GM04503 (cell line): ENCODE measurements at regions not wholly inside any gene's neighbourhood (a gene's known extent, or its start where the extent isn't known, plus 50 kb on each side); places are given as distances from the start of the nearest gene placed in this dataset.

Experiments
- DNase-seq: peaks from one replicate; pipeline ENCODE4 v3.0.0-alpha.2; 2012; ENCODE audit warnings: low read depth

DNA sequence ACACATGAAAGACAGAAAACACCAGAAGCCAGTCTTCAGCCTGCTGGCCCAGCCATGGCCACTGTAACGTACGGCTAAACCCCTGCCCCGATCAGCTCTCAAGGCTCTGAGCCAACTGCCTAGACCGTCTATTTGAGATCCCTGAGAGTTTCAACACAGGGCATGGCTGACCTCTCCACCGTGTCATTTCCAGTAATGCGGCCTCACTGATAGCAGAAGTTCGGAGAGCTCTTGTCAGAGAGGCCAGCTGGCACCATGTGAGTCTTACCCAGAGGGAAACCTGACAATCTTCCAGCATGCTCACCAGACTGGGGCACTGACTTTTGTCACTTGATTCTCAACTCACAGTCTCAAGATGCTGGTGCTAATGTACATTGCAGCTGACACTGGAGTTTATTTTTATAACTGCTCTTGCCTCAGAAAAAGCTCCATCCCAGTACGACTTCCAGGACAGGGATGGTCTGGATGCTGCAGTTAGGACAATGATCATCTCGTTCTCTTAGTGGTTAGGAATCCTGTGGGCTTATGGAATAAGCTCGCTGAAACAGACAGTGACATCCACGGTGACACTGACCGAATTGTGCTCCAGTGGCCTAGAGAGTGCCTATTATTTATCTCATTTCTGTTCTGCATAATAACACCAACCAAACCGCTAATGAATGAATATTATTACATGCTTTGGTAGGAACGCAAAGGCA, 372.7 kb downstream of the ICE1 start:
- DNase-seq = no peak

DNA sequence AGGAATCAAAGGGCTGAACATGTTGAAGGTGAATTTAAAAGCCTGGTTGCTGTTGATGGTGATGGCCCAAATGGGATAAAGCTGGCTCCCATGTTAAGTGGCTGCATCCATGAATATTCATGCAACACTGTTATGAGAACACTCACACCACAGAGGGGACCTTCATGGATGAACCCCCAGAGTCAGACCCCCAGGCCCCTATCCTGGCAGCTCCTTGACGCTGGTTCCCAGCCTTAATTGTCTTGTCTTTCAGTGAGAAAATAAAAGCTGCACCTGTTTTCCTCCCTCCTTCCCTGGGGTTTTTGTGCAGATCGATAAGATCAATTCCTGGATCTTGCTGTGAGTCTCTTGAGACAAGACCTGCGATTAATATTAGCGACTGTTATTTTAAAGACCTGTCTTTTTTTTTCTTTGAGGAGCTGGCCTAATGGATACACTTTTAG, 371.7 kb downstream of the ICE1 start:
- no peak for DNase-seq

DNA sequence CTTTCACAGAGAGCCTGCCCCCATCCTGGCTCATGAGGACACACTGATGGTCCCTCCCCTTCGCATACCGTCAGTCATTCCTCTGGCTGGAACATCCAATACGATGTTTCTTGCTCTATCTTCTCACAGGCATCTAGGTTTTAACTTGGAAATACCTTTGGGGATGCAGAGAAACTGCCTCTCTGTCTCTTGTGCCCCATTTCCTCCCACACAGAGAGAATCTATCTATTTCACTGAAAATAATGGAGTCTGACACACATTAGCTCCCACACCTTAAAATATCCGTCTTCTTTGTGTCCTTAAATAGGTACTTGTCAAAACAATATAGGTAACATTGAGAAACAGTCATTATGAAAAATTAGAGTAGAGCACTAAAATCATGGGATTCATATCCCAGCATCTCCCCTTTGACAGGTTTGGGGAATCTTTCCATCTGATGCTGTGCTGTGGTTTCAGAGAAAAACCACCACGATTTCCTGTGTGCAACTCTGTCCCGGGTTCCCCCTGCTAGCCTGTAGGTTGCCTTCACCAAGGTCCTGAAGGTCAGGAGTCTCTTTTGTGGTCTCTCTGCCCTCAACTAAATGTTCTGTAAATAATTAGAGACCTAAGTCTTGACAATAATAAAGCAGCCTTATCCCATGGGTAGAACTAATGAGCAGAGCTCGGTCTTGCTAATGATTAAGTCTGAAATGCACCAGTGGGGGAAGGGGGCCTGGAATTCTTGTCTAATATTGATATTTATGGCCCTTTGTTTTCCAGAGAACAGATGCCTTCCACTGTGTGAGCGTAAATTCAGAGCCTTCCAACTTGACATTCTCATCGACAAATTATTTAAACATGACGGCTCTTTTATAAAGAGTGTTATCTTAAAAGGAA, 371.0 kb downstream of the ICE1 start:
- no peak for DNase-seq

DNA sequence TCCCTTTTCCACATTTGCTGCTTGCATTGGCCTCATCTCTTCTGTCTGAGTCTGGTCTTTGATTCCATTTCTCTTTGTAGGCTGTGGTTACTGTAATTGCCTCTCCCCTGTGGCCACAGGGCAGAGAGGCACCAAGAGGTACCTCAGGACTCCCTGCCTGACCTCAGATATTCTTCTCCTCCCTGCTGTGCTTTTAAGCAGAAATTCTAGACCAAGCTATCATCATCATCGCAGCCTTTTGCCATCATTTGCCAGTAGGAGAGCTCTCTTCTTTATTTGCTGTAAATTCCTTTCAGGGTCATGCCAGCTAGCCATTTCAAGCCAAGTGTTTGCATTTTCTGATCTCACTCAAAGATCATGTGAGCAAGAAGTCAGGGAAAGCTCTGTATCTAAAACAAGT, 369.6 kb downstream of the ICE1 start:
- no peak for DNase-seq

DNA sequence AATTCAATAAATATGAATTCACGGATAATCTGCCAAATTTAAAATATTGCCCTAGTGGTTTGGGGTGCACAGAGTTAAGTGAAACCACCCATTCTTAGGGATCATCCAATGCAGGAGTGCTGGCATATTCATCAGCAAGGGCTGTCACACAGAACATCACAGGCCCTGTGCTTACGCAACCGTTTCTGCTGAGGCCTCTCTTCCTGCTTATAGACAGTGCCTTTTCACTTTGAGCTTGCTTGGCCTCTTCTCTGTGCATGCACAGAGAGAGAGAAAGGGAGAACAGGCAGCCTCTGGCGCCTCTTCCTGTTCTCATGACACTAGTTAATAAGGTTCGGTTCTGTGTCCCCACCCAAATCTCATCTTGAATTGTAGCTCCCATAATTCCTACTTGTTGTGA, 366.3 kb downstream of the ICE1 start:
- no peak for DNase-seq

DNA sequence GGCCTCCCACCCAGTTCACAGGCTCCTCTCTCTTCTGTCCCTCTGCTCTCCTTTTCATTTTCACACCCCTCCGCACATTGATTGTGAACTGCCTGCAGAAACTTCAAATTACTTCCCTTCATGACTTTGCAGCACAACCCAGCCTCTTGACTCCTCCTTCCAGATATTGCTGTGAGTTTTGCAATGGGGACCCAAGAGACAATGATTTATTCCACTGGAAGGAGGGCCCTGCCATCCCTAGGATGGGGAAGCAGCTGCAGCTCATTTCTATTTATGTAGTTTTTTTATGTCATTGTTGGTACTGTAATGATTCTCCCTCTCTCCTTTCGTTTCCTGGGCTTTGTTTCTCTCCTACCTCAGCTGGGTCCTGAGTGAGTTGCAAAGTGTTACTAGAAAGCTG, 364.9 kb downstream of the ICE1 start:
- no peak for DNase-seq

DNA sequence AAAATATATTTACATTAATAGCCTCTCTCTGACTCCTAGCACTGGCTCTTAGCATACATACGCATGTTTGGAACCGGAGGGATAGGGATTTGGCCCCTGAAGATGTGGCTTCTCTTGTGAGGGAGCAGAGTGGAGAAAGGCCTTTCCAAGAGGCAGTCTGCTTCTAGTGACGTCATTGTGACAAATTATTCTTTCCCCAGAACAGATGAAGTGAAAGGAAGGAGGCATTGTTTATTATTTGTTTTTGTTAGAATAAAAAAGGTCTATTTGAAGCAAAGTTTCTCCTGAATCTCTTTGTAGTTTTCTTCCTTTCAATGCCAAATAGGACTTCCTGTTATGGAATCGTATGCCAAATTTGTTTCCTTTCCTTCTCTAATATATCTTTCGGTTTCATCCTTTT, 361.6 kb downstream of the ICE1 start:
- DNase-seq = no peak

DNA sequence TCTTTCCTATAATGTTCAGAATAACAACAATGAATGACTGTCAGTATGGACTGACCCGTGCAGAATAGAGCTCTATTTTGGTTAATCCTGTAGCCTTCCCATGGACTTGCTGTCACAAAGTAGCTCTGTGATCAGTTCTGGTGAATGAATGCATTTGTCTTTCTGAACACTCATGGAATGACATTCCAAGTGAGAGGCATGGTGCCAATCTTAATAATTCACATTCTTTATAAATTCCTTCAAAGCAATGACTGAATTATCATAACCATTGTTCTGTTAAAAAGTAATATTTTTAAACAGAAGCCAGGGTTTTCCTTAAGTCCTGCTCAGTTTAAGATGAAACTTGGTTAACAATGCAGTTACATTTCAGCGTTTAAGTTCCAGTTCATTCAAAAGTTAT, 360.5 kb downstream of the ICE1 start:
- DNase-seq = no peak

DNA sequence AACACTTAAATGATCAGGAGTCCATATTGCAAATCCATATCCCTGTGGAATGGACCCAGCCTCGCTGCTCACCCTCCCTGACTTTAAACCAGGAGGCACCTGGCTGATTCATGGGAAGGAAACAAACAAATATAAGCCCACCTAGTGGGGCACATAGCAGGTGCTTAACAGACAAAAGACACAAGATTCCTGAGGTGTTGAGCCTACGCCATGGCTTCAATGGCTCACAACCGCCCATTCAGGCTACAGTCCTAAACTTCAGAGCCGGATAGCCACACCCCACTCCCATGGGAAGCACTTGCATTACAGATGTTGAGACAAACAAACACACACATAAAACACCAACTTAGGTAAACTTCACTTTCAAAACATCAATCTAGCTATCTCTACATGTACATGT, 359.9 kb downstream of the ICE1 start:
- no peak for DNase-seq

DNA sequence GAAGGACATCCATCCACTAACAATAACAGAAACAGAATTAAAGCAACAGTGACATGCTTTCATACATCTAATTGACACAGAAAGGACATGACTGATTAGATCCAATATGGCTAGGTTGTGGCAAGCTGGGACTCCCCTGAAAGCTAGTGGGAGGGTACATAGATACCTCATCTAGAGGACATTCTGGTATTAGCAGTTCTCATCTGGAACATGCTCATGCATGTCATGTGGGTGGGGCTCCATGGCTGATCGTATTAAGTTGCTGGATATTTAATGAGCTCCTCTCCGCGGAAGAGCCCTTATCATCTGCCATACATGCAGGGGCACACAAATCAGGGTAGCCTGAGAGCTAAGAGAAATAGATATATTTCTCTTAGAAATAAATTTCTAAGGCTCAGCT, 358.9 kb downstream of the ICE1 start:
- no peak for DNase-seq

DNA sequence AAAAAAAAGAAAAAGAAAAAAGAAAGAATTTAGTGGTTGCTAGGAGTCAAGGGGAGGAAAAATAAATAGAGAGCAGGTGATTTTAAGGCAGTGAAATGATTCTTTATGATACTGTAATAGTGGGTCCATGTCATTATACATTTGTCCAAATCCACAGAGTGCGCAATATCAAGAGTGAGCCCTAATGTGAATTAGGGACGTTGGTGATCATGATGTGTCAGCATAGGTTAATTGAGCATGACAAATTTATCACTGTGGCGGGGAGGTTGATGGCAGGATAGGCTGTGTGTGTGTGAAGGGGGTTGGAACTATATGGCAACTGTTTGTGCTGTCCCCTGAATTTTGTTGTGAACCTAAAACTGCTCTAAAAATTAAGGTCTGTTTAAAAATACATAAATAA, 357.8 kb downstream of the ICE1 start:
- no peak for DNase-seq

DNA sequence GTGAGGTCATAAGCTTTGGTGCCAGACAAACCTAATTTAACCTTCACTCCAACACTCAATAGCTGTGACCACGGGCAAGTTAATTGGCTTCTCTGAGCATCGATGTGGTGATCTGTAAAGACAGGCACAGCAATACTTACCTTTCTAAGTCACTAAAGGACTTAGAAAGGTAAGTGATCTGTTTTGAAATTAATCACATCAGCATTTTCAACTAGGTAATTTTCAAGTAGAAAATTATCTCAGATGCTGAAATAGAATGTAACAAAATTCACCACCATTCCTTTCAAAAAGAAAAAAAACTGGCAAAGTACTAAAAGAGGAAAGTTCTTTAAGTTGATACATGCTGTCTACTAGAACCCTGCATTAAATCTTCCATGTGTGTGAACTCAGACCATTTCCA, 354.5 kb downstream of the ICE1 start:
- no peak for DNase-seq

DNA sequence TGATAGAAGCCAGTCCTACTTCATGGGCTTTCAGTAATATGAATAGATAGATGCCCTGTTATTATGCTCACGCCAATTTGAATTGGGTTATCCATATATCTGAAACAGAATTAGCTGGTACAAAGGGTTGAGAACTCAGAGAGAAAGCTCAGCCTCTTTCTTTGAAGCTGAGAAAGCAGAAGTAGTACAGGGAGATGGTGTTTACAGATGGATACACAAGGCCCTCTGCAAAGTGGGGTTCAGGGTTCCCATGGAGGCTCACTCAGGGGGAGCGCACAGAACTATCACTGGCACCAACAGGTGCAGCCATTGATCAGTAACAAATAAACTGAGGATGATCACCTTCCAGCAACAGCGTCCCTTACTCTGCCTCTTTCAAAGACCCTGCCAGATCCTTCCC, 349.7 kb downstream of the ICE1 start:
- DNase-seq = no peak

DNA sequence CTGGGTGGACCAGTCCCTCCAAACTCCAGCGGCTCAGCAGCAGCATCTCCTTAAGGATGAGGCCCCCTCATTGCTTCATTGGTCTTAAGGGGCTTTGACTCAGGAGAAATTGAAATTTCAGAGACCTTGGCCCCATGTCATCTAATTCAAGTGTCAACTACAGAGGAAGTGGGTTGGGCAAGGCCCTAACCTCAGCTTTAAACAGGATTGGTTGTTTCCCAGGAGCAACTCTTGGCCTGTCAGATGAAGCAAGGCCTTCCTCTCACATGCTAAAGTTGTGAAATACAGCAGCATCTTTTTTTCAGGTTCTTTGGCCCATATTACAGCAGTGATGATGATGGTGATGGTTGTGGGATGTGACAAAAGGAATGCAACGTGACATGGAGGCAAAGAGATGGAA, 348.3 kb downstream of the ICE1 start:
- no peak for DNase-seq

DNA sequence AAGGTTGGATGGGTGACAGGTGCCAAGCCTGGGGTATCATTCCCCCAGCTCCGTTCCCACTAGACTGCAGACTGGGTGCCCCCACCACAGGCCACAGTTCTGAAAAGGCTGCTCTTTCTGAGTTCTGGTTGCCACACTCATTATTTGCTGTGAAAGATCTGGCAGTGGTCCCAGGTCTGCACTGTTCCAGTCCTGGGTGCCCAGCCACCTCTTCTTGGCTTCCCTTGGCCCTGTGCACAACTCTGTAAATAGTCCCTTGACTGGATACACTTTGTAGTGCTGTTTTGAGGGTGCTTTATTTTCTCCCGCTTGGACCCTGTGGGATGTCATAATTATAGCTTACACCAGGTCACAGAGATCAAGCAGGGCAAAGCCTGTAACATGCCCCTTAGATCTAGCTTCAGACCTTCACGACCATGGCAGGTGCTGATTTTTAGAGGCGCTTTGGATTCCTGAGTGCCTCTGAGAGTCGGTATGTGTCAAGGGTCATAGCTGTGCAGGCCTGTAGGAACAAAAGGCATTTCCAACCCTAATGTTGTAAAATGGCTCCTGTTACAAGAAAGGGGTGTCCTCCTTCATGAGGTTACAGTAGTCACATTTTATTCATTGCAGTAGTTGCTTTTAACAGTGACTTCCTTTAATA, 344.9 kb downstream of the ICE1 start:
- no peak for DNase-seq

DNA sequence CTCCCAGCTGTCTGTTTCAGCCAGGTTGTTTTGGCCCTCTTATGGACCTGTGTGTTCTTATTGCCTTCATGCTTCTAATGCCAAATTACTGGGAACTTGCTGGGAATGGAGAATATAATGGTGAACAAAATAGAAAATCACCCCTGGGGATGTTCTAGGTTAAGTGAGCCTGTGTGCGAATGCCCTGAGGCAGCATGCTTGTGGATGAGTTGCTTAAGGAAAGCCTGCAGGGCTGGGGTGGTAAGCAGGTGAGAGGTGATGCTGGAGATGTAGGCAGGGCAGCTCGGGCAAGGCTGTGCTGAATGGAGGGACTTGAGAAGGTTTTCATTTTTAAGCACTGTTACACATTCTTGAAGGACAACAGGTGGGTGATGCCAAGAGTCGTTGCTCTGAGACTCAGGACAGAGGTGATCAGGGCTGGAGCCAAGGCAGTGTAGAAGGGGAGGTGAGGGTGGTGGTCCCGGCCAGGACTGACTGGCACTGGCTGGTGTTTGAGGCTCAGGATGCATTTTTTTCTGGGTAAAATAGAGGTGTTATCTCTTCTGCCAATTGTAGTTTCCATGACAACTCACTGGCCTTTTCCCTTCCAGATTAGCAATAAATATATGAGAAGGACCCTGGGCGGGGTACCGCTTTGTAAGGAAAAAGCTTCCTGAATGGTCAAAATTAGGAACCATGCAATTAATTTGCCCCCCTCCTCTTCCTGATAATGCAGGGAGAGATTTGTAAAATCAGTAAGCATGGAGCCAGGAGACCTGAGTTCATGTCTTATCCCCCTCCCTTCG, 342.8 kb downstream of the ICE1 start:
- no peak for DNase-seq

DNA sequence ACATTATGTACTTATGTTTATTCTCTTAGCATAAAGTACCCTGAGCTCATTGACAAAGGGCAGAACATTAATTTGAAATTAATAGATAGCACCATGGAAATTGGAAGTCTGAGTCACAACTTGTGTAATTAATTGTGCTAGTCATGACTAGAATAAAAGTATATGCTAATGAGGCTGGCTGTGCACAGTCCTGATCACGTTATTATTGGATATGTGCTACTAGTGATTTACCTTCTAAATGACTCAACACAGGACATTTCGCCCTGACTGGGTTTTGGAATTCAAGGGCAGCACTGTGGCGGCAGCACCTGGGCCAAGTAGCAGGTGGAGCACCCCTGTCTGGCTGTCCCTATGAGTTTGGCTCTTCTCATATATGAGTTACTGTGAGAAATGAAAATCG, 341.8 kb downstream of the ICE1 start:
- DNase-seq = no peak

DNA sequence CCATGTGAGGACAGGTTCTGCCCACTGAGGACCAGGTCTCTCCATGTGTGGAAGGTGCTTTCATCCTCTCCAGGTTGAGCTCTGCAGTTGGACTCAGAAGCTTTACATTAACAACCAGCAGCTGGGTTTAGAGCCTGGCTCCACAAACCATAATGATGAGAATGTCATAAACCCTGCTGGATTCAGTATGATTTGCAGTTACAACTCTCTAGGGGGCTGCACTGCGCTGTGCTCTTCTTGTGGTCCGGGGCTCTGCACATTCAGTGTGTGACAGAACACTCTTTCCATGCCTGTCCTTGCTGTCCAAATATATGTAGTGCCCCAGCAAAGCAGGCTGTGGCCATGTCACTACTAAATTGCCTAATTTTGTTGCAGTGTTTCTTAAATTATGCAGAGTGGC, 334.3 kb downstream of the ICE1 start:
- DNase-seq = no peak

DNA sequence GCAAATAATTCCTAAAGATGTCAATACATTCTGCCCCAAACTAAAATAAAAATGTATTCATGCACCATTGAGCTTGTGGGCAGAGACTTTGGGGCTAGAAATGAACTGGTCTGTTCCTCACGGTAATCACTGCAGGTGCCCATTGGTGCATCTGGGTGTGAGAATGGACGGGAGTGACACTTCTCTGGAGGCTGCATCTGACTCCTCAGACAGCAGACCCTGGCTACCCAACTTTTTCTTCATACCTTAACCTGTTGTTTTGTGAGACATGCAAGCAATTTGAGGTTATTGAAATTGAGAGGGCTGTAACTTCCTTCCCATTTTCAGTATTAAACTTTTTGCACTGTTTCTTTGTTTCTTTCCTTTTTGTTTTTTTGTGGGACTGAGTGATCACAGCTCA, 333.4 kb downstream of the ICE1 start:
- DNase-seq = no peak

DNA sequence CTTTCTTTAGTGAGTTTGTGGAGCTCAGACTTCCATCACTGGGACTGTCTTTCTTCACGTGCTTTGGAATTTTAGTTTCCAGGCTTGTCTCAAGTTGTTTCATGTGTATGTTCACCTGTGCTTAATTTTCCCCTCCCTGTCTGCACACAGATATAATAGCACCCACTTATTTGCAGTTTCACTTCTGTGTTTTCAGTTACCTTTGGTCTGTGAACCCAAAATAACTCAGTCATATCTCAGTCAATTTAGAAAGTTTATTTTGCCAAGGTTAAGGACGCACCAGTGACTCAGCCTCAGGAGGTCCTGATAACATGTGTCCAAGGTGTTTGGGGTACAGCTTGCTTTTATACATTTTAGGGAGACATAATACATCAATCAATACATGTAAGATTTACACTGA, 330.4 kb downstream of the ICE1 start:
- DNase-seq = no peak

DNA sequence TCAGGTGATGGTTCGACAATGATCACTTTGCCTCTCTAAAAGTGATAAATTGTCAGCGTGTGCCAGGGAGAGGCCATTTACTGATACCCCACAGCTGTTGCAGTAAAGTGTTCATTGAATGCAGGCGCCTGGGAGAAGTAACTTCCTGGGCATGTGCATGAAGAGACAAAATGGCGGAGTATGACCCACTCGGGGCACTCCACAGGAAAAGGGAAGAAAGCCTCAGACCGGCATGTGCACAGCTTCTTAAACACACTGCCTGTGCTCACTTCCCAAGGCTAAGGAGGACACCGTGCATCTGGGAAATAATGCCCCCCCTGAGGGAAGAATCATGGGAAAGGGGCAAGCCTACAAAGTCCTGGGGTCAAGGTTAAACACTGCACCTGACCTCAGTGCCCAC, 329.5 kb downstream of the ICE1 start:
- no peak for DNase-seq

DNA sequence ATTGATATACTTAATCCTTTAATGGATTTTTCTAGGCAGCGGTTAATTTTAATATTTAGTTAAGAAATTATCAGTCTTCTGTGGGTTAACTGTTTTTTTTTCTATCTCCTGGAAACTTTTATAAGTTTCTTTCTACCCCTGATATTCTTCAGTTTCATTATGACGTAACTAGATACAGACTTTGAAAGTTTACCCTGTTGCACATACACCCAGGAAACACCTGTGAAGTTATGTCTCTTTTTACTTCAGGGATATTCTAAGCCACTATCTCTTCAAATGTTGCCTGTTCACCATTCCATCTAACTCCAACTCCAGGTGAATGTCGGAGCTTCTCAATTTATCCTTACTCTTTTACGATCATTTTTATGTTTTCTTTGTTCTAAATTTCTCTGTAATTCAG, 329.0 kb downstream of the ICE1 start:
- no peak for DNase-seq
